GM18907 (cell line): ENCODE measurements at regions not wholly inside any gene's neighbourhood (a gene's known extent, or its start where the extent isn't known, plus 50 kb on each side); places are given as distances from the start of the nearest gene placed in this dataset.

ENCODE experiments used
- ATAC-seq: cut with Tn5 transposase; IDR thresholded peaks from one replicate; pipeline ENCODE4 v1.9.1; 2021; ENCODE audit warnings: mild to moderate bottlenecking, moderate library complexity; ENCODE audit not compliant: unreplicated experiment

DNA sequence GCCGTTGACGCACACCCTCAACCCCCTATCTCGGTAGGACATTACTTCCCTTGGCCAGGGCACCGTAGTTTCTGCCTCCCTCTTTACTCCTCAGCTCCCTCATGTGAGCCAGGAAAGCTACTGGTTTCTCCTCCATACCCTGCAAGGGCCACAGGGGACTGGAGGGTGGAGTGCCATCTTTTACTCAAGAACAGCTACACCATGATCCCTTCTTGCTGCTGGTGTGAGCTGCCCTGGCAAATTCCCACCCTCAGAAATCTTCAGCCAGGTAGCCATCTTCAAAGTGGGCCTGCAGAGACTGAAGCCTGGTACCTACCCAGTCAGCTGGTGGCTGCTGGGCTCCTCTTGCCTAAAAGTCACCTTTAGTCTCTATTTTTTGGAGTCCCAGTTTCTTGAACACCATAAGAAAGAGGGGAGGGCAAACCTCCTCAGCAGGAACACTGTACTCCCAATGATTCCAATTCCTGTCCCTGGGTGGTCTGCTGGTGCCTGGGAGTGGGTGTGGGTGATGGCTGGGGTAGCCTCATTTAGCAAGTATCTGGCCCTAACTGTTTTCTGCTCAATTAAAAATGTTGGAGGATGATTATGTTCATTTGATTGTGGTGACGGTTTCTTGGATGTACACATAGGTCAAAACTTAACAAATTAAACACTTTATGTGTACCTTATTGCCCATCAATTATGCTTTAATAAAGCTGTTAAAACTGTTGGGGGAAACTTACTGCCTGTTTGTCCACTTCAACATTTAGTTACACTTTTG lies 105.0 kb upstream of the NPY start:
- no peak for ATAC-seq

- no peak for ATAC-seq
Observed at GRCh38 chr7:24191362-24191761, 92.6 kb upstream of the NPY start.

GRCh38 chr7:24192053-24192452 lies 91.9 kb upstream of the NPY start:
- no peak for ATAC-seq

DNA sequence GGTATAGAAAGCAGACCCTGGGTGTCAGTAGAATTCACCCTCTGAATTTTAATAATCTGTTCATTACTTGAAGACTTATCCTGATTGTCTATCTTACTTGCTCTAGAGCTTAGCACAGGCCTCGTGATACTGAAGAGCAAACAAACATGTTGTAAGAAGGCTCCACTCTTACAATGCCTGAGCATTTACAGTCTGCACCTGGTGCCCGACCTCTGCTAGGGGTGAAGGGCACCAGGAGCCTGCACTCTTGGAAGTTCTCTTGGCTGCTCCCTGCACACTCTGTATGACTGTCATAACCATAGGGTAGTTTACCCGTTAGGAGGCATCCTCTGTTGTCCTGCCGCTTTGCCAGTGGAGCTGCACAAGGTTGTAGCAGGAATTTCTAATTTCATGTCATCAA lies 91.3 kb upstream of the NPY start:
- no peak for ATAC-seq

DNA sequence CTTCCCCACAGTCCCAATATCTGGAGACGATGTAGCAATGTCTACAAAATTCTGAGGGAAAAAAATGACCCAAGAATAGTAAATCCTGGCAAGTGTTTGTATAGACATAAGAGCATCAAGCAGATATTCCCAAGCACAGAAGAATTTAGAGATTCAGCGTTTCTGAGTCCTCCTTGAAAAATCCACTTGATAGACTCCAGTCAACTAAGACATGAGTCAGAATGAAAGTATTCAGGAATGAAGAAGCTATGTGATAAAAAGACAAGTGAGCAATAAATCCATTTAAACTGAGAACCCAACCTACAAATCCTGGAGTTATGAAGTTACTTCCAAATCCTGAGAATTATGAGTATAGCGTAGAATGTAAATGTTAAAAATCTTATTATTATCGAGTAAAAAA lies 86.1 kb upstream of the NPY start:
- ATAC-seq: no peak

GRCh38 chr7:24199978-24200377 lies 84.0 kb upstream of the NPY start:
- ATAC-seq: no peak

DNA sequence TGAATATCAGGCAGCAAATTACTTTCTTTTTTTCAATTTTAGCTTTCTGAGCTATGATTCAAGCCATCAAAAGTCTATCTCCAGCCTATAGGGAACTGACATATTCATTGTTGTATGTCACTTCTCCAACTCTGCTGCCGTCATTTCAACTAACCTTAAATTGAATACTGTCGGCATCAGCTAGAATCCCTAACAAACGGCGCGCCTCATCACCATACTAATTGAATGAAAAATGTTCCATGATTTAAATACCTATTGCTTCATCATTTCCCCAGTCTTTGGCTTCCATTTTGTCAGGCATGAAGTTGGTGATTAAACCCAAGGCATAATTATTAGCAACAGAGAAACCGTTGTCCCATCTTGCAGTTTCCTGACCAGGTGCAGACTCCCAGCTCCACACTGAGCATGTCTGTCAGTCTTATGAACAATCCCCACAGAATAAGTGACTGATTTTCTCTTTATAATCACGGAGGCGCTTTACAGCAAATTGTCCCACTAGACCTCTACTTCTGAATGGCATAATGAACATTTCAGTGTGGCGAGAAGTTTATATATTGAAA lies 83.5 kb upstream of the NPY start:
- ATAC-seq: no peak

- ATAC-seq: no peak
Observed at GRCh38 chr7:24201226-24201625, 82.8 kb upstream of the NPY start.

DNA sequence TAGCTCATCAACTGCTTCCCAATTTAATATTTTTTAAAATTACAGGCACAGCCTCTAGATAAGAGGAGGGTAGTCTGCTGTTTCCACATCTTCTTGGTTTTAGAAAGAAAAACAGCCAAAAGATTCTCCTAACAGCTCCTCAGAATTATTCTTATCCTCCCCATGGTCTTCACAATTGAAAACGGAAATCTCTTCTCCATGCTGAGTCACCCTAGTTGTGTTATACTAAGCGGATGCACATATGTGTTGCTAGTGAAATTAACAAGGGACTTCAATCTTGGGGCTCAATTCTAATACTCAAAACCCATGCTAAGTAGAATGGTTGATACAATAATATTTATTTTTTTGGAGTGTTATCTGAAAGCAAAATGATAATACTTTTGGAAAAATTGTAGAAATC lies 71.9 kb upstream of the NPY start:
- ATAC-seq: no peak

DNA sequence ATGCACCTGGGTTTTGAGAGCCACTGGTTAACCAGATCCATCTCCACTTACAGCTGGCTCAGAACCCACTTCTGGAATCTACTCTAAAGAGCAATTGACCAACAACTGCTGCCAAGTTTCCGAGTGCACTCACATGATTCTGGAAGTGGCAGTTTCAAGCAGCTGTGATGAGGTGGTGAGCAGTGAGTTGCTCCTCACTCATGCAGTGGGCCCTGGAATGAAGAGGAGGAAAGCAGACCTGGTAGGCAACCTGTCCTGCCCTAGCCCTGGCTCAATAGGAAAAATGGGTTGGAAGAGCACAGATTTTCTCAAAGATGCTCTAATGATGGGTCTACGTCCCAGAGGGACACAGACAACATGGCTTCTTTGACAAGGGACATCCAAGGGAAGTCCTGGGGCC lies 70.7 kb upstream of the NPY start:
- ATAC-seq: no peak

DNA sequence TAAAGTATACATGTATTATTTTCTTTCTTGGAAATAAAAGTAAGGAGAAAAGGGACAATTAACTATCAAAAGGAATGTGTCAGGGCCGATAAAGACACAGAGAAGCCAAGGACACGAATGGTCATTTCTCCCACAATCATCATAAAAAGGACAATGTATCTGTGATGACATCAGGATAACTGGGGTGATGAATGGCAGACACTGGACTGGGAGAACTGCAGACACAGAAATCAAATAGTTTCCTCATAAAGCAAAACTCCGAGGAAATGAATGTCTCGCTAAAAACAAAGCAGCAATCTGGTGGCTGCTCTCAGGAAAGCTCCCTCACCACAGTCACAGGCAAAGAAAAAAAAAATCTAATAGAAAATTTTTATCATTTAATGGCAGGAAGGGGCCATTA lies 69.3 kb upstream of the NPY start:
- no peak for ATAC-seq

- ATAC-seq: no peak
Observed at GRCh38 chr7:24216576-24217125, 67.3 kb upstream of the NPY start.

DNA sequence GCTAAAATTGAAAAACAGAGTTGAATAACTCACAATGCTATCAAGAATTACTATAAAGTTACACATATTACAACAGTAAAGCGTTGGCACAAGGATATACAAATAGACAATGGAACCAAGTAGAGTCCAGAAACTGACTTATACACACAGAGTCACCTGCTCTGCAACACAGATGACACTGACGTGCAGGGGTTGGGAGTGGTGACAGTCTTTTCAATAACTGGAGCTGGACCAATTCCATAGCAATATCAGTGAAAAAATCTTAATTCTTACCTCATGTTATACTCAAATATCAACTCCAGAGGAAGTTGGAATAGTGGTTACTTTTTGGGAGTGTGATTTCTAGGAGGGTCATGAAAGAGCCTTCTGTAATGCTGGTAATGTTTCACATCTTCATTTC lies 62.5 kb upstream of the NPY start:
- ATAC-seq: no peak

DNA sequence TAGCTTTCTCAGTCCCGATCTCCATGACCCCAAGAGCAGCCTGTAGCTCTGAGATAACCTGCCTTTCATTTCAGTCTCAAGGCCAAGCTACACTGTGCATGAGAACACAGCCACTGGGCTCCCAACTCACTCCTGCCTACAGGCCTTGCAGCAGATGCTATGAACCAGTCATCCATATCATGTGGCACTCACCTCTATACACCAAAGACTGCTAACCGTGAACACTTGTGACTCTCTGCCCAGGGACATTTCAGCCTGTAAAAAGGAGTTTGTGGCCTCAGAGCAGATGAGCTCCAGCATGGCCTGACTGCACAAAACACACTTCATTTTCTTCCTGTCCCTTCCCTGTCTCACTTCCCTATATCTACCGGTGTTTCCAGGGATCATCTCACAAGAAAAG lies 56.9 kb upstream of the NPY start:
- peak; percentile 64 for ATAC-seq

DNA sequence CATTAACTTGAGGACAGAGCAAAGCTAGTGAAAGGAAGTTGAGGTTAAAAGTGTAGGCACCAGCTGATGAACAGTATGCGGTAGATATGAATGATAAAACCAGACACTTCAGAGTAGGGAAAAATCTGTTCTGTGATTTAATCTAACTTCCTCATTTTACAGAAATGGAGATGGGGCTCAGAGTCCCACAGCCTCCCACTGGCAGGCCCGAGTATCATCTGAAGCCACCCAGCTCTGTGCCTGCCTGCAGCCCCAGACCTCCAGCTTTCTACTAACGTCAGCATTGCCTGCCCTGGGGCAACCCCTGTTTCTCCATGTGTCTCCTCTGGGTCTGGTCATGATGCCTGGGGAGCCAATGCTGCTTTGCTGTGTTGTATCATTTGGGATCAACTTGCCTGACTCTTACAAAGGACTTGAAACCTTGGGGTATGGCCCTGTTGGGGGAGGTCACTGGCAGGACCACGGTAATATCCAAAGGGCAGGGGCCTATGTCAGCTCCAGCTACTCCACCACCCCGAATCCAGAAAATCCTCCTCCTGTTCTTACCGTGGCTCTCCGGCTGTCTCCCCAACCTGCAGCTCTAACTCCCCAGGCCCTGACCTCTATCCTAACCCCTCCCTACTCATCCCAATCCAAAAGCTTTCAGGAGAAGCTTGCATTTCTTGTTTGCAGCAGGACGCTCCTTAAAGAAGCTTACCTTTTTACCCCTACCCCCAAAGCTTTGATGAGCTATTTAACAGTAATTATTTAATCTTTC lies 56.2 kb upstream of the NPY start:
- ATAC-seq: peak; percentile 92

DNA sequence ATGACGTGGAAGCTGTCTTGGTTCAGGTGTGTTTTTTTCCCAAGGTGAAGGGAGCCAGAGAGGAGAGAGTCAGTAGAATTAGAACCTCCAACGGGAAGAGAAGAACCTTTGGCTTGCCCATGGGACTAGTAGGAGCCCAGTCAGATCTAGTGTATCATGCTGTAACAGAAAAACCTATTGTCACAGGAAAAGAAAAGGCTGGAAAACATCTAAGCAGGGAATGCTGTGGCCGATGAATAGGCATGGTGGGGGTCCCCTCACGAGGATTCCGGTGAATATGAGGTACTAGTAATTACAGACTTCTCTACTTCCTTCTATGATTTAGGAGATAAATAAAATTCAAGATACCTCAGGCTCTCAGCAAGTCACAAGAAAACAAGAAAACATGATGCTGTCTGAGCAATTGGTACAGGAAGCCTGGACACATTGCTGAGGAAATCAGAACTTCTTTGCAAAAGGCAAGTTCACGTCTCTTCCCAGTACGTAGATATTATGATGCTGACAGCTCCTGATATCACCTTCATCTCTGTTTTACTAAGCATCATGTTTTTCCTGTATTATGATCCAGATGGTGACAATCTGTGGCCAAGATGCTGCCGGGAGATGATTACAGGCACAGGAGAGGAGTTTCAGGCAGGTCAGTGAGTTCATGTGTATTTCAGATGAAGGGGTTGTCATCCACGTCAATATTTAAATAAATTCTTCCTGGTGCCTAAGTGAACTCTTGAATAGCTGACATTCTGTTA lies 54.3 kb upstream of the NPY start:
- ATAC-seq: no peak

- no peak for ATAC-seq
Observed at GRCh38 chr7:24231493-24231892, 52.5 kb upstream of the NPY start.

- ATAC-seq: no peak
Observed at GRCh38 chr7:24233386-24233785, 50.6 kb upstream of the NPY start.
